ENCODE measurements at regions not wholly inside any gene's neighbourhood (a gene's known extent, or its start where the extent isn't known, plus 50 kb on each side); places are given as distances from the start of the nearest gene placed in this dataset.

- no peaks in the 10 kb centered on the region for H3K36me3 Mint-ChIP-seq (ENCODE audit: unreplicated experiment)
- no peak overlapping the region for H3K4me3 Mint-ChIP-seq (ENCODE audit: unreplicated experiment)
- no peaks in the 10 kb centered on the region for H3K27me3 Mint-ChIP-seq (ENCODE audit: unreplicated experiment)
- H3K4me1 Mint-ChIP-seq (ENCODE audit: low read depth, unreplicated experiment) = no peaks in the 10 kb centered on the region
- DNase-seq = no peak
- H3K9me3 Mint-ChIP-seq (ENCODE audit: unreplicated experiment) = no peaks in the 10 kb centered on the region
- TF ChIP-seq CTCF (IDR thresholded peaks at IDR 0.05; ENCODE audit: partially characterized antibody, unreplicated experiment) = no peak
- H3K27ac Mint-ChIP-seq (ENCODE audit: unreplicated experiment) = no peak overlapping the region
Observed at GRCh38 chr1:219434923-219435297, 178.0 kb downstream of the ZC3H11B start.

- Mint-ChIP-seq H3K4me3 (ENCODE audit: unreplicated experiment) (no peak overlapping the region), H3K36me3 (ENCODE audit: unreplicated experiment) (no peaks in the 10 kb centered on the region), H3K9me3 (ENCODE audit: unreplicated experiment) (no peaks in the 10 kb centered on the region), H3K4me1 (ENCODE audit: low read depth, unreplicated experiment) (no peaks in the 10 kb centered on the region), H3K27me3 (ENCODE audit: unreplicated experiment) (no peaks in the 10 kb centered on the region), H3K27ac (ENCODE audit: unreplicated experiment) (no peak overlapping the region)
- DNase-seq = no peak
- no peak for TF ChIP-seq CTCF (IDR thresholded peaks at IDR 0.05; ENCODE audit: partially characterized antibody, unreplicated experiment)
Observed at GRCh38 chr1:219434285-219434922, 178.5 kb downstream of the ZC3H11B start.

GRCh38 chr1:219433496-219434131, 179.3 kb downstream of the ZC3H11B start:
- H3K9me3 Mint-ChIP-seq (ENCODE audit: unreplicated experiment) = no peaks in the 10 kb centered on the region
- no peaks in the 10 kb centered on the region for H3K27me3 Mint-ChIP-seq (ENCODE audit: unreplicated experiment)
- H3K4me1 Mint-ChIP-seq (ENCODE audit: low read depth, unreplicated experiment) = no peaks in the 10 kb centered on the region
- no peak for TF ChIP-seq CTCF (IDR thresholded peaks at IDR 0.05; ENCODE audit: partially characterized antibody, unreplicated experiment)
- H3K36me3 Mint-ChIP-seq (ENCODE audit: unreplicated experiment) = no peaks in the 10 kb centered on the region
- H3K4me3 Mint-ChIP-seq (ENCODE audit: unreplicated experiment) = no peak overlapping the region
- no peak overlapping the region for H3K27ac Mint-ChIP-seq (ENCODE audit: unreplicated experiment)
- DNase-seq = no peak

GRCh38 chr1:219433001-219433400, 179.9 kb downstream of the ZC3H11B start:
- DNase-seq = no peak
- no peaks in the 10 kb centered on the region for H3K4me1 Mint-ChIP-seq (ENCODE audit: low read depth, unreplicated experiment)
- no peak overlapping the region for H3K27ac Mint-ChIP-seq (ENCODE audit: unreplicated experiment)
- no peaks in the 10 kb centered on the region for H3K9me3 Mint-ChIP-seq (ENCODE audit: unreplicated experiment)
- no peaks in the 10 kb centered on the region for H3K27me3 Mint-ChIP-seq (ENCODE audit: unreplicated experiment)
- H3K4me3 Mint-ChIP-seq (ENCODE audit: unreplicated experiment) = no peak overlapping the region
- TF ChIP-seq CTCF (IDR thresholded peaks at IDR 0.05; ENCODE audit: partially characterized antibody, unreplicated experiment) = no peak
- no peaks in the 10 kb centered on the region for H3K36me3 Mint-ChIP-seq (ENCODE audit: unreplicated experiment)

GRCh38 chr1:219432191-219432606, 180.7 kb downstream of the ZC3H11B start:
- Mint-ChIP-seq H3K4me3 (ENCODE audit: unreplicated experiment) (no peak overlapping the region), H3K27me3 (ENCODE audit: unreplicated experiment) (no peaks in the 10 kb centered on the region)
- DNase-seq = no peak

More at GRCh38 chr1:219432191-219432606, 180.7 kb downstream of the ZC3H11B start:
- TF ChIP-seq CTCF (IDR thresholded peaks at IDR 0.05; ENCODE audit: partially characterized antibody, unreplicated experiment) = no peak
- H3K27ac Mint-ChIP-seq (ENCODE audit: unreplicated experiment) = no peak overlapping the region
- no peaks in the 10 kb centered on the region for H3K36me3 Mint-ChIP-seq (ENCODE audit: unreplicated experiment)
- H3K4me1 Mint-ChIP-seq (ENCODE audit: low read depth, unreplicated experiment) = no peaks in the 10 kb centered on the region
- H3K9me3 Mint-ChIP-seq (ENCODE audit: unreplicated experiment) = no peaks in the 10 kb centered on the region

Measured in glutamatergic neuron (in vitro differentiated cells).